HG02852 (cell line): ENCODE measurements at regions not wholly inside any gene's neighbourhood (a gene's known extent, or its start where the extent isn't known, plus 50 kb on each side); places are given as distances from the start of the nearest gene placed in this dataset.

ENCODE experiments used
- ATAC-seq: cut with Tn5 transposase; IDR thresholded peaks from one replicate; pipeline ENCODE4 v1.9.1; 2021; ENCODE audit warnings: mild to moderate bottlenecking, moderate library complexity; ENCODE audit not compliant: unreplicated experiment

DNA sequence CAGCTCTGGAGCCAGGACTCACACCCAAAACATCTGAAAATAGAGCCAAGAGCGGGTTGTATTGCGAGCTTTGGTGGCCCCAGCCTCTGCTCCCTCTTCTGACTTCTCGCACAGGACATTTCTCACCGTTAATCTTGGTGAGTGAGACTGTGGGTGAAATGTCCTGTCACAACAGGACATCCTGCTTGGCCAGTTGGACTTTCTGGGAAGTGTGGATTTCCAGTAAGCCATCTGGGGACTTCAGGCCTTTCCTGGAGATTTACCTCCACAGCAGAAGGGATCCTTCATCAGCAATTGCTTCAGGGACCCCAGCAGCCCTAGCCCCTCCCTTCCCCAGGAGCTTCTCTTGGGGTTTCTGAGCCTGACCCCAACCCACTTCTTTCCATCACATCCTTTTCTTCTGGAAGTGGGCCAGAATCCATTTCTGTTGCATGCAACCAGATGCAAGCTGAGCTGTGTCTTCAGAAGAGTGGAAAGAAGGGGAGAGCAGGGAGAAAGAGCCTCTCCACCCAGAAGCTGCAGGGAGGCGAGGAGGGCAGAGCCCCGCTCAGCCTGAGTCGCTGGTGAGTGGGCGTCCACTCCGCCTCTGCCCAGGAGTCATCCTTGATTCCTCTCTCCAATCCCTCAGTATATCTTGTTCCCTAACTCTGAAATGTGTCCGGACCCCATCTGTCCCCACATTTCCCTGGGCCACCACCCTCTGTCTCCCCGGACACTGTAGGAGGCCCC lies 50.3 kb upstream of the GADD45G start:
- no peak for ATAC-seq

DNA sequence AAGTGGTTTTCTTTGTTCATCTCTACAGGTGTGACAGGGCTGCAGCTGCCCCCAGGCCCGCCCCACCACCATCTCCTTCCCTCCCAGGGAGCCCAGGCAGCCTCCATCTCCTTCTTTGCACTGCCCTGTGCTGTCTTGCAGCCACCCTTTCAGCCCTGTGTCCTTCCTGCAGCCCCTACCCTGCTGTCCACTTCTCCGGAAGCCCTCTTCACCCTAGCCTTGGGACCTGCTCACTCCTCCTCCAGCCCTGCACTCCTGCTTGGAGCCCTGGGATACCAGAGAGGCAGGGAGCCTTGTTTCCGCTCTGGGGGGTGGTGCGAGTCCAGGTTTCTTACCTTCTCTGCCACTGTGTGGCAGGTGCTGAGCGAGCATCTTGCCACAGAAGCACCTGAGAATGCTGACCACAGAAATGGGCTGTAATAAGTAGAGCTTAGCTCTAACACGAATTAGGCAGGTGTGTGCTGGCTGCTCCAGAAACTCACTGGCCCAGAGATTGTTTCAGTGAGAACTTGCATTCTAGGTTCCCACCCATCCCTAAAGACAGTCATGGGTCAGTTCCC lies 51.3 kb upstream of the GADD45G start:
- no peak for ATAC-seq

DNA sequence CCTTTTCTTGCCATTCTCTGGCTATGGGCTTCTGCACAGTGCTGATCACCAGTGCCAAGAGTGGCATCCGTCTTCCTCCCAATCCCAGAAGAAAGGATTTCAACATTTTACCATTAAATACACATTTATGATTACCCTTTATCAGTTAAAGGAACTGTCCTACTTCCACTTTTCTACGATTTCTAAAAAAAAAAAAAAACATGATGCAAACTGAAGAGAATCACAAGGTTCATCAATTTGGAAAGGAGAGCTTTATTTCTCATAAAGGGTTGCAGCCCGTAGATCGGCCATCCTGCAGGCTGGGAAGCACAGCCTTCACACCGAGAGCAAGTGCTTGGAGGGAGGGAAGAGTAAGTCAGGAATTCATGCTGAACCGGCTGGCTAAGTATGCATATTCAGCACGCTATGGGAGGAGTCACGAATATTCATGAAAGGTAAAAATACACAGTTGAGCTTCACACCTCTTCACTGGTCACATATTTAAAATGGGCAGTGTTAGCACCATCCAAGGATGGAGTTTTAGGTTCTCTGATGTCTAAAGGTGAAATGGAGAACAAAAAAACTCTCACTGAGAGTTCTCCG lies 52.5 kb upstream of the SEMA4D start:
- no peak for ATAC-seq

DNA sequence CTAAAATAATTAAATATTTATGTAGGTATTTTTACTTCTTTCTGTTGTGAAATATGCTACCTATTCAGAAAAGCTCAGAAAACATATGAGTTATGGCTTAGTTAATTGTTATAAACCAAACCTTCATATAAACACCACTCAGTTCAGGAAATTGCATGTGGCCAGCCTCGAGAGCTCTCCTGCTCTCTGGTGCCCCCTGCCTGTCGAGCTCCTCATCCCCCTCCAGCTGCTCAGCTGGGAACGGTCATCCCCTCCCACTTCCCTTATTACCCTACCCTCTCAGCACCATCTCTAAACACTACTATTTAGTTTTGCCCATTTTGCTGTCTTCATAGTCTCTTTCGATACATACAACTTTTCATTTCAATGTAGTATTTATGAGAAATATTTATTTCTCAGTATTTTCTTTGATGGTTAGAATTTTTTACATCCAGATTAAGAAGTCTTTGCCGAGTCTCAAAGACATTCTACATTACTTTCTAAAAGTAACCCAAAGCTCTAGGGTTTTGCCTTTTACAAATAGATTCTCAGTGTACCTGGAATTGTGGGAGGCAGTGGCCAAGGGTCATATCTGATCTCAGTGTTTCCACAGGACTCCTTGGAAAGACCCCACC lies 51.2 kb upstream of the SEMA4D start:
- ATAC-seq, result peak; percentile 79

DNA sequence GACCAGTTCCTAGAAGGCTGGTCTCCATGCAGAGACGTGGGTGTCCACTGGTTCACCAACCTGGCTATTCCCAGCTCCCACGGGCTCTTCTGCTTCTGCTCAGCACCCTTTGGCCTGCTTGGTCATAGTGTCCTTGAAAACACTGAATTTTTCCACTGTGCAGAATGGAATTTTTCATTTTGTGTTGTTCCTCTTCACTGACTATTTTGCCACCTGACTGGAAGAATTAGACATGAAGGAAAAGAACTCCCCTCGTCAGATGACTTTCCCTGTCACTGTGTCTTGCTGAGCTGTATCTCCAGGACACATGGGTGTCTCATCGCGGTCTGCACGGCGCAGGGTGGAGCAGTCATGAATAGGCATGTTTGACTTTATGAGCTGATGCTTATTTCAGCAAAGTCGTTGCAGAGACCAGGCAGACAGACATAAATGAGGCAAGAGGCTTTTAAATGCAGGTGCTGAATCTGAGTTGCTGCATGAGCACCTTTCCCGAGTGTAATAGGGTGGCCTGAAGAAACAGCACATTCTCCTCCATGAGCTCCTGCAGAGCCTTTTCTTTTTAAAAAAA lies 50.2 kb upstream of the SEMA4D start:
- ATAC-seq, result no peak
